Ovary (tissue), 7 donors: ENCODE measurements at regions not wholly inside any gene's neighbourhood (a gene's known extent, or its start where the extent isn't known, plus 50 kb on each side); places are given as distances from the start of the nearest gene placed in this dataset.

Source experiments
- DNase-seq, 5 donors: peaks; one replicate each; pipeline ENCODE4 v3.0.0-alpha.2; 2019 to 2020
- H3K27ac ChIP-seq, 2 donors: fragments of 200-600 bp; one replicate each; pipeline versions ENCODE4 v1.5.1 to v1.8.0; 2019 to 2022
- H3K27me3 ChIP-seq: fragments of 200-600 bp; one replicate; pipeline ENCODE4 v1.8.0; 2022
- H3K36me3 ChIP-seq: fragments of 200-600 bp; sonication (generic); one replicate; pipeline ENCODE4 v1.5.1; 2019
- H3K4me1 ChIP-seq: one replicate; pipeline ENCODE4 v1.8.1; 2013; ENCODE audit warnings: mild to moderate bottlenecking, moderate library complexity; ENCODE audit not compliant: insufficient read depth
- H3K4me3 ChIP-seq: fragments of 200-600 bp; sonication (generic); one replicate; pipeline ENCODE4 v1.5.1; 2017
- H3K9me3 ChIP-seq, 2 donors: fragments of 200-600 bp in 1 of 2; sonication (generic) in 1 of 2; one replicate each; pipeline versions ENCODE4 v1.5.1 to v1.8.1; 2013 to 2019; ENCODE audit warnings: mild to moderate bottlenecking in 1 of 2, moderate library complexity in 1 of 2
- CTCF ChIP-seq, 3 donors: fragments of 450-650 bp in 2 of 3; fragments of 200-600 bp in 1 of 3; IDR thresholded peaks; one replicate each; pipeline versions ENCODE4 v1.5.1 to v1.8.0; 2016 to 2022; ENCODE audit warnings: antibody characterized with exemption in 3 of 3, mild to moderate bottlenecking in 1 of 3
- EP300 ChIP-seq: sonication (generic); formaldehyde crosslinking; IDR thresholded peaks from one replicate; pipeline ENCODE4 v1.6.1; 2017; ENCODE audit warnings: antibody characterized with exemption
- POLR2A ChIP-seq: fragments of 450-650 bp; IDR thresholded peaks from one replicate; pipeline ENCODE4 v1.6.1; 2017; ENCODE audit warnings: antibody characterized with exemption, mild to moderate bottlenecking, moderate library complexity
- WGBS, 3 donors: extraction: QIAGEN DNeasy Blood & Tissue Kit in 1 of 3; methylation state at CpG; one replicate each; pipeline versions ENCODE4 v1.1.5 to v1.1.7; 2013 to 2017; 5-methylcytosine and 5-hydroxymethylcytosine counted together
- intact Hi-C, 4 donors: fragments of 100-400 bp; cut with DNase I; formaldehyde crosslinking; loops; one replicate each; pipeline versions ENCODE4 v1.11.0 to v1.15.1; 2022 to 2023
- donor health status: DM: no; HTN: no; CAD: no; lungs with moderate emphysema.
- donor health status: DM: no; HTN: no; CAD: no.
- donor health status: Bipolar disorder and iron deficiency.
- donor health status: DM: no; HTN: no; CAD: no.
- donor health status: DM: yes; HTN: yes; CAD: no.

- Histone ChIP-seq H3K4me1 (no peaks in the 10 kb centered on the region), H3K4me3 (no peak overlapping the region), H3K27ac (no peak overlapping the region), H3K9me3 (no peaks in the 10 kb centered on the region), H3K36me3 (no peaks in the 10 kb centered on the region), H3K27me3 (no peaks in the 10 kb centered on the region)
- 82 to 83% (median 83%) methylated on average over 3 of the region's 3 CpGs for WGBS, 3 donors
- intact Hi-C loops = no loop called here
- no peak for TF ChIP-seq POLR2A
- no peak for TF ChIP-seq EP300
- no peak for TF ChIP-seq CTCF (IDR thresholded peaks at IDR 0.05)
- DNase-seq = no peak
These were observed 1223.0 kb upstream of the ADGRB3 start for GRCh38 chr6:67412035-67412434.

GRCh38 chr6:67411036-67411435 lies 1224.0 kb upstream of the ADGRB3 start:
- H3K27me3 ChIP-seq = no peaks in the 10 kb centered on the region
- DNase-seq = no peak
- intact Hi-C loops = no loop called here
- H3K27ac ChIP-seq = no peak overlapping the region
- H3K9me3 ChIP-seq = no peaks in the 10 kb centered on the region
- TF ChIP-seq CTCF (IDR thresholded peaks at IDR 0.05) (no peak), POLR2A (no peak), EP300 (no peak)
- 61 to 72% (median 69%) methylated on average over 1 of the region's 1 CpG for WGBS, 3 donors
- no peak overlapping the region for H3K4me3 ChIP-seq
- H3K4me1 ChIP-seq = no peaks in the 10 kb centered on the region
- H3K36me3 ChIP-seq = no peaks in the 10 kb centered on the region

DNA sequence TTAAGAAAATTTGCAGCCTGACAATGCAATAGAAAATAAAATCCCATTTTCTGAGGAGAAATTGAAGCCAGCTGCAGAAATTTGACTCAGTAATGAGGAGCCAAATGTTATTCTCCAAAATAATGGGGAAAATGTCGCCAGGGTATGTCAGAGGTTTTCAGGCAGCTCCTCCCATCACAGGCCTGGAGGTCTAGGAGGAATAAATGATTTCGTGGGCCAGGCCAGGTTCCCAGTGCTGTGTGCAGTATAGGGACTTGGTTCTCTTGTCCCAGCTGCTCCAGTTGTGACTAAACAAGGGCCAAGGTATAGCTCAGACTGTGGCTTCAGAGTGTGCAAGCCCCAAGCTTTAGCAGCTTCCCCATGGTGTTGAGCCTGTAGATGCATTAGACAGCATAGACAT lies 1240.8 kb upstream of the ADGRB3 start:
- intact Hi-C loops = no loop called here
- no peaks in the 10 kb centered on the region for H3K9me3 ChIP-seq
- H3K4me3 ChIP-seq = no peak overlapping the region
- TF ChIP-seq POLR2A (no peak), CTCF (IDR thresholded peaks at IDR 0.05) (no peak)
- H3K27ac ChIP-seq = no peak overlapping the region
- H3K4me1 ChIP-seq = no peaks in the 10 kb centered on the region
- WGBS, 3 donors = 69 to 81% (median 73%) methylated on average over 2 of the region's 2 CpGs
- no peaks in the 10 kb centered on the region for H3K36me3 ChIP-seq
- H3K27me3 ChIP-seq = no peaks in the 10 kb centered on the region
- DNase-seq = no peak

DNA sequence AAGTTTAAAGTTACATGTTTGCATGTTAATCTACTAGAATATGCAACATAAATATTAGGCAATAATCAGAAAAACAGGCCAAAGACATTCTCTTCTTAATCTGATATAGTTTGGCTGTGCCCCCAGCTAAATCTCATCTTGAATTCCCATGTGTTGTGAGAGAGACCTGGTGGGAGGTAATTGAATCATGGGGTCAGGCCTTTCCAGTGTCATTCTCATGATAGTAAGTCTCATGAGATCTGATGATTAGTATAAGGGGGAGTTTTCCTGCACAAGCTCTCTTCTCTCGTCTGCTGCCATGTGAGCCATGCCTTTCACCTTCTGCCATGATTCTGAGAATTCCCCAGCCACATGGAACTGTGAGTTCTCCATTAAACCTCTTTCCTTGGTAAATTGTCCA lies 1241.7 kb upstream of the ADGRB3 start:
- 47 to 59% (median 54%) methylated on average over 1 of the region's 1 CpG for WGBS, 3 donors
- no peaks in the 10 kb centered on the region for H3K36me3 ChIP-seq
- intact Hi-C loops = no loop called here
- no peak overlapping the region for H3K4me3 ChIP-seq
- no peaks in the 10 kb centered on the region for H3K27me3 ChIP-seq
- no peaks in the 10 kb centered on the region for H3K9me3 ChIP-seq
- TF ChIP-seq POLR2A (no peak), CTCF (IDR thresholded peaks at IDR 0.05) (no peak), EP300 (no peak)
- H3K27ac ChIP-seq = no peak overlapping the region
- H3K4me1 ChIP-seq = no peaks in the 10 kb centered on the region
- no peak for DNase-seq

GRCh38 chr6:67391955-67392354 lies 1243.1 kb upstream of the ADGRB3 start:
- no peak for TF ChIP-seq EP300
- TF ChIP-seq POLR2A = no peak
- no peak for TF ChIP-seq CTCF (IDR thresholded peaks at IDR 0.05)

More at GRCh38 chr6:67391955-67392354, 1243.1 kb upstream of the ADGRB3 start:
- Histone ChIP-seq H3K36me3 (no peaks in the 10 kb centered on the region), H3K4me3 (no peak overlapping the region), H3K4me1 (no peaks in the 10 kb centered on the region), H3K9me3 (no peaks in the 10 kb centered on the region), H3K27ac (no peak overlapping the region), H3K27me3 (no peaks in the 10 kb centered on the region)
- intact Hi-C loops = no loop called here
- no peak for DNase-seq
- 57 to 69% (median 59%) methylated on average over 2 of the region's 2 CpGs for WGBS, 3 donors
